ENCODE measurements at regions not wholly inside any gene's neighbourhood (a gene's known extent, or its start where the extent isn't known, plus 50 kb on each side); places are given as distances from the start of the nearest gene placed in this dataset.

GRCh38 chr3:102225005-102225404 is 209.8 kb upstream of the ZPLD1 start:
- peaks cover 0 to under 1% (median 0%) of the 10 kb centered on the region in 7 donors for H3K9me3 Mint-ChIP-seq
- Histone ChIP-seq H3K4me3 (replicated peaks in 1 of 3; ENCODE audit: low read depth in 2 of 3, low read length in 3 of 3) (no peak overlapping the region), H3K9ac (ENCODE audit: insufficient read depth, low read length, poor library complexity, severe bottlenecking) (no peak overlapping the region), H2AFZ (ENCODE audit: insufficient read depth, low read depth, low read length, poor library complexity, severe bottlenecking) (no peak overlapping the region), H3K27me3 (ENCODE audit: control insufficient read depth in 2 of 2, insufficient read depth in 2 of 2, low read length in 2 of 2) (no peaks in the 10 kb centered on the region), H3K9me3 (replicated peaks in 1 of 2; ENCODE audit: control insufficient read depth in 1 of 2, insufficient read depth in 1 of 2, low read length in 2 of 2) (no peaks in the 10 kb centered on the region), H4K20me1 (ENCODE audit: insufficient read depth, low read length) (no peaks in the 10 kb centered on the region), H3K4me1 (ENCODE audit: control insufficient read depth in 1 of 2, insufficient read depth in 2 of 2, low read length in 2 of 2) (peaks cover 27 to 31% of the 10 kb centered on the region in 2 donors), H3K27ac (ENCODE audit: low read depth in 1 of 2, low read length in 2 of 2) (no peak overlapping the region), H3K36me3 (replicated peaks in 1 of 2; ENCODE audit: control insufficient read depth in 1 of 2, insufficient read depth in 2 of 2, low read length in 2 of 2) (no peaks in the 10 kb centered on the region), H3K4me2 (replicated peaks; ENCODE audit: extremely low read depth, low read length, poor library complexity, severe bottlenecking) (no peak overlapping the region), H3K79me2 (ENCODE audit: insufficient read depth, low read length) (no peaks in the 10 kb centered on the region)
- no peak for TF ChIP-seq CTCF (IDR thresholded peaks at IDR 0.05)
- DNase-seq: no peak
- H3K36me3 Mint-ChIP-seq: no peaks in the 10 kb centered on the region
- peak overlapping the region in 1 of 7 donors; percentile 45 for H3K27ac Mint-ChIP-seq
- H3K4me1 Mint-ChIP-seq: peaks cover 37% of the 10 kb centered on the region
- H3K27me3 Mint-ChIP-seq (ENCODE audit: low read depth in 3 of 3): peaks cover 0 to under 1% (median 0%) of the 10 kb centered on the region in 3 donors
- H3K4me3 Mint-ChIP-seq: no peak overlapping the region
- WGBS (ENCODE audit: insufficient coverage): 57% methylated on average over 3 of the region's 8 CpGs
- intact Hi-C loops (cut with micrococcal nuclease): loop anchor here (2.0 kb wide), 2 partner anchors 412 to 414 kb away; no protein-coding TSS in a partner anchor

DNA sequence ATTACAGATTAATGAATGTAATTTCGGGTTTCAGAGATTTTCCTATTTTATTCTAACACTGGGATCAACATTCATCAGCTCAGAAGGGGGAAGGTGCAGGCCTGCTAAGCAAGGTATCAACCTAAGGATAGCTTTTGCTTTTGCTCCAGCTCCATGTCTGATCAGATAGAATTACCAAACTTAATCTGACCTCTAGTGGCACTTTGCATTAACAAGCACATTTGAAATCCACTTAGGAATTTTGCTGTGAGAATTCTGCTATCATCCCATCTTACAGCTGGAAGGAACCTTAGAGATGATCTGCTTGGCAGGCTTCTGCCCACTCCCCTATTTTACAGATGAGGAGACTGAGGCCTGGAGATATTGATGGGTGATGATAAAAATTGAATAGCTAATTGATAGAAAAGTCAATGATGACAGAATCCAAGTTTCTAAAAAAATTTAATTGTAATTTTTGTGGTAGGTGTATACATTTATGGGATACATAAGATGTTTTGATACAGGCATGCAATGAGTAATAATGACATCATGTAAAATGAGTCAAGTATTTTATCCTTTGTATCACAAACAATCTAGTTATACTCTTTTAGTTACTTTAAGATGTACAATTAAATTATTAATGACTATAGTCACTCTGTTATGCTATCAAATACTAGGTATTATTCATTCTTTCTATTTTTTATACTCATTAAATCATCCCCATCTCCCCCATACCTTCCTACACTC is 209.2 kb upstream of the ZPLD1 start:
- Histone ChIP-seq H3K9me3 (replicated peaks in 1 of 2; ENCODE audit: control insufficient read depth in 1 of 2, insufficient read depth in 1 of 2, low read length in 2 of 2) (no peaks in the 10 kb centered on the region), H3K79me2 (ENCODE audit: insufficient read depth, low read length) (no peaks in the 10 kb centered on the region), H3K4me3 (replicated peaks in 1 of 3; ENCODE audit: low read depth in 2 of 3, low read length in 3 of 3) (no peak overlapping the region), H3K27me3 (ENCODE audit: control insufficient read depth in 2 of 2, insufficient read depth in 2 of 2, low read length in 2 of 2) (no peaks in the 10 kb centered on the region), H3K9ac (ENCODE audit: insufficient read depth, low read length, poor library complexity, severe bottlenecking) (no peak overlapping the region), H2AFZ (ENCODE audit: insufficient read depth, low read depth, low read length, poor library complexity, severe bottlenecking) (no peak overlapping the region), H3K36me3 (replicated peaks in 1 of 2; ENCODE audit: control insufficient read depth in 1 of 2, insufficient read depth in 2 of 2, low read length in 2 of 2) (no peaks in the 10 kb centered on the region), H4K20me1 (ENCODE audit: insufficient read depth, low read length) (no peaks in the 10 kb centered on the region), H3K27ac (ENCODE audit: low read depth in 1 of 2, low read length in 2 of 2) (no peak overlapping the region), H3K4me1 (ENCODE audit: control insufficient read depth in 1 of 2, insufficient read depth in 2 of 2, low read length in 2 of 2) (peaks cover 30 to 35% of the 10 kb centered on the region in 2 donors), H3K4me2 (replicated peaks; ENCODE audit: extremely low read depth, low read length, poor library complexity, severe bottlenecking) (no peak overlapping the region)
- H3K27me3 Mint-ChIP-seq (ENCODE audit: low read depth in 3 of 3): peaks cover 0 to 1% (median 0%) of the 10 kb centered on the region in 3 donors
- peaks cover 40% of the 10 kb centered on the region for H3K4me1 Mint-ChIP-seq
- peak overlapping the region in 1 of 7 donors; percentile 45 for H3K27ac Mint-ChIP-seq
- H3K9me3 Mint-ChIP-seq: no peaks in the 10 kb centered on the region
- TF ChIP-seq CTCF (IDR thresholded peaks at IDR 0.05): peak; percentile 74
- 0% methylated on average over 1 of the region's 1 CpG for WGBS (ENCODE audit: insufficient coverage)
- intact Hi-C loops (cut with micrococcal nuclease): loop anchor here (2.0 kb wide), 2 partner anchors 413 to 415 kb away; no protein-coding TSS in a partner anchor
- no peaks in the 10 kb centered on the region for H3K36me3 Mint-ChIP-seq
- peak; percentile 23 to 58 (median 51) for DNase-seq
- H3K4me3 Mint-ChIP-seq: no peak overlapping the region
